IMR-90 (cell line): ENCODE measurements at regions not wholly inside any gene's neighbourhood (a gene's known extent, or its start where the extent isn't known, plus 50 kb on each side); places are given as distances from the start of the nearest gene placed in this dataset.

ENCODE experiments used
- CEBPB ChIP-seq: IDR thresholded peaks from 2 replicates; pipeline ENCODE4 v1.6.1; 2012; ENCODE audit warnings: low read depth, low read length, improper control_type of control experiment
- CHD1 ChIP-seq: IDR thresholded peaks from 2 replicates; pipeline ENCODE4 v1.6.1; 2012; ENCODE audit warnings: low read depth, low read length, improper control_type of control experiment
- CTCF ChIP-seq: conservative IDR thresholded peaks from 2 replicates; pipeline ENCODE4 v1.5.1; 2012; ENCODE audit warnings: mild to moderate bottlenecking, low read depth, low read length, improper control_type of control experiment
- POLR2A ChIP-seq: IDR thresholded peaks from 2 replicates; pipeline ENCODE4 v1.6.1; 2012; ENCODE audit warnings: mild to moderate bottlenecking, low read depth, low read length

- TF ChIP-seq CHD1: no peak
- no peak for TF ChIP-seq CEBPB
- no peak for TF ChIP-seq CTCF
- TF ChIP-seq POLR2A: no peak
These were observed 152.4 kb upstream of the SPIN4 start for GRCh38 chrX:63503541-63503940.
